ENCODE measurements at regions not wholly inside any gene's neighbourhood (a gene's known extent, or its start where the extent isn't known, plus 50 kb on each side); places are given as distances from the start of the nearest gene placed in this dataset.

DNA sequence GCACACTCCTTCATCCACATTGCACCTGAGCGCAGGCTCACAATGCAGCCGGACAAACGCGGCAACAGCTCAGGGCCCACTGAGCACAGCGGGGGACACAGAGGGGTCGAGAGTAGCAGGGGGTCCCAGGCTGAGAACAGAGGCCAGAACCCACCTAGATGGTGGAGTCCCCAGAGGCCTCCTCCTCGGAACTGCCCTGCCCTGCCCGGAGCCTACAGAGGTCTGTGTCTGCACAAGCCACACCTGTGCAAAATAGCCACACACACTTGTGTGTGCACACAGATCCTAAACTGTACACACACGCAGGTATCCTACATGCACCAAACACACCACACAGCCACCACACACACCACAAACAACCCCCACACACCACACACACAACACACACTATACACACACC is 72.8 kb downstream of the TMEM18 start:
- TF ChIP-seq POLR2A (IDR thresholded peaks at IDR 0.05) (no peak), POLR2AphosphoS5 (IDR thresholded peaks at IDR 0.05) (no peak), EP300 (IDR thresholded peaks at IDR 0.05) (no peak)
- TF ChIP-seq, protein P1, sequence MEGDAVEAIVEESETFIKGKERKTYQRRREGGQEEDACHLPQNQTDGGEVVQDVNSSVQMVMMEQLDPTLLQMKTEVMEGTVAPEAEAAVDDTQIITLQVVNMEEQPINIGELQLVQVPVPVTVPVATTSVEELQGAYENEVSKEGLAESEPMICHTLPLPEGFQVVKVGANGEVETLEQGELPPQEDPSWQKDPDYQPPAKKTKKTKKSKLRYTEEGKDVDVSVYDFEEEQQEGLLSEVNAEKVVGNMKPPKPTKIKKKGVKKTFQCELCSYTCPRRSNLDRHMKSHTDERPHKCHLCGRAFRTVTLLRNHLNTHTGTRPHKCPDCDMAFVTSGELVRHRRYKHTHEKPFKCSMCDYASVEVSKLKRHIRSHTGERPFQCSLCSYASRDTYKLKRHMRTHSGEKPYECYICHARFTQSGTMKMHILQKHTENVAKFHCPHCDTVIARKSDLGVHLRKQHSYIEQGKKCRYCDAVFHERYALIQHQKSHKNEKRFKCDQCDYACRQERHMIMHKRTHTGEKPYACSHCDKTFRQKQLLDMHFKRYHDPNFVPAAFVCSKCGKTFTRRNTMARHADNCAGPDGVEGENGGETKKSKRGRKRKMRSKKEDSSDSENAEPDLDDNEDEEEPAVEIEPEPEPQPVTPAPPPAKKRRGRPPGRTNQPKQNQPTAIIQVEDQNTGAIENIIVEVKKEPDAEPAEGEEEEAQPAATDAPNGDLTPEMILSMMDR (IDR thresholded peaks at IDR 0.05): no peak

Measured in sigmoid colon (tissue), 4 donors.